Heart left ventricle (tissue), 13 donors: ENCODE measurements at regions not wholly inside any gene's neighbourhood (a gene's known extent, or its start where the extent isn't known, plus 50 kb on each side); places are given as distances from the start of the nearest gene placed in this dataset.

Source experiments
- POLR2A ChIP-seq, 2 donors: fragments of 450-650 bp; IDR thresholded peaks; one replicate each; pipeline ENCODE4 v1.6.1; 2017; ENCODE audit warnings: antibody characterized with exemption in 2 of 2, mild to moderate bottlenecking in 2 of 2, moderate library complexity in 2 of 2
- TF ChIP-seq, protein P1 (sequence below), 12 donors: fragments of 200-600 bp; sonication (generic) in 4 of 12; IDR thresholded peaks; one replicate each; pipeline versions ENCODE4 v1.5.0 to v1.8.0; 2018 to 2022; ENCODE audit warnings: antibody characterized with exemption in 12 of 12, mild to moderate bottlenecking in 5 of 12
- donor health status: ischemic (EF 13 %, LVEDD 7.1; RV severe dilation, severe dysfunction).
- donor health status: DM: no; HTN: yes; CAD: no.
- donor health status: DM: no; HTN: no; CAD: no.
- donor health status: ischemic (EF 25% LVEDD 6.9; RV normal size, moderate dysfunction).
- donor health status: ischemic (EF 25% LVEDD 5.7; RV mildly dilated, moderate dysfunction).
- donor health status: ischemic (EF 35%, LVEDD 5.7; RV mildly dilated, moderate dysfunction).
- donor health status: nonischemic (EF 11% LVEDD 7.7; RV severe dilation, severe dysfunction).
- donor health status: DM: yes; HTN: yes; CAD: no.
- donor health status: PGD.
- donor health status: ischemic (EF 29% LVEDD 5.4; RV normal size, mild dysfunction).
- donor health status: nonischemic (EF 23%, LVEDD 6.1; RV moderate dilation, normal function).

DNA sequence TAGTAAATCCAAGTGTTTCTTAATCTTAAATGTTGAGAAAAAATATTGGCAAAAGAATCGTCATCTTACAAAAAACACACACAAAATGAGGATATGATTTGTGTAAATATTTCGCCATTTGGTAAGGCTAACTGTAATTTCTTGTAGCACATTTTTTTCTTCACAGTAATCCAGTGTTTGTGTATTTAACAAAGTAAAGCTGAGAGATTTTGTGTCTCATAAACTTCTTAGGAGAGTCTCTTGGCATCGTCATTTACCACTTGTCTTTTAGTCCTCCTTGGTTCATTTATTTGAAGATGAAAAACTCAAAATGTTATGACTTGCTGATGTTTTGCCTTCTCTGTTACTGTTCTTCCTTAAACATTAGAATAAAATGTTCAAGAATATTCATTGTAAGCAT lies 326.7 kb upstream of the PITX2 start:
- TF ChIP-seq, protein P1, sequence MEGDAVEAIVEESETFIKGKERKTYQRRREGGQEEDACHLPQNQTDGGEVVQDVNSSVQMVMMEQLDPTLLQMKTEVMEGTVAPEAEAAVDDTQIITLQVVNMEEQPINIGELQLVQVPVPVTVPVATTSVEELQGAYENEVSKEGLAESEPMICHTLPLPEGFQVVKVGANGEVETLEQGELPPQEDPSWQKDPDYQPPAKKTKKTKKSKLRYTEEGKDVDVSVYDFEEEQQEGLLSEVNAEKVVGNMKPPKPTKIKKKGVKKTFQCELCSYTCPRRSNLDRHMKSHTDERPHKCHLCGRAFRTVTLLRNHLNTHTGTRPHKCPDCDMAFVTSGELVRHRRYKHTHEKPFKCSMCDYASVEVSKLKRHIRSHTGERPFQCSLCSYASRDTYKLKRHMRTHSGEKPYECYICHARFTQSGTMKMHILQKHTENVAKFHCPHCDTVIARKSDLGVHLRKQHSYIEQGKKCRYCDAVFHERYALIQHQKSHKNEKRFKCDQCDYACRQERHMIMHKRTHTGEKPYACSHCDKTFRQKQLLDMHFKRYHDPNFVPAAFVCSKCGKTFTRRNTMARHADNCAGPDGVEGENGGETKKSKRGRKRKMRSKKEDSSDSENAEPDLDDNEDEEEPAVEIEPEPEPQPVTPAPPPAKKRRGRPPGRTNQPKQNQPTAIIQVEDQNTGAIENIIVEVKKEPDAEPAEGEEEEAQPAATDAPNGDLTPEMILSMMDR (IDR thresholded peaks at IDR 0.05), result no peak
- no peak for TF ChIP-seq POLR2A (IDR thresholded peaks at IDR 0.05)
